MM.1S (cell line): ENCODE measurements at regions not wholly inside any gene's neighbourhood (a gene's known extent, or its start where the extent isn't known, plus 50 kb on each side); places are given as distances from the start of the nearest gene placed in this dataset.

Source experiments
- CTCF ChIP-seq: fragments of 300-600 bp; sonication (generic); IDR thresholded peaks from 2 replicates; pipeline ENCODE4 v1.5.1; 2016; ENCODE audit warnings: antibody characterized with exemption, low read length, mixed read lengths
- EZH2phosphoT487 ChIP-seq: fragments of 300-600 bp; sonication (generic); IDR thresholded peaks from 2 replicates; pipeline ENCODE4 v1.6.1; 2018; ENCODE audit warnings: antibody characterized with exemption, low read length

GRCh38 chr12:43235721-43236120, 316.3 kb downstream of the ADAMTS20 start:
- no peak for TF ChIP-seq CTCF
- no peak for TF ChIP-seq EZH2phosphoT487
